ENCODE measurements at regions not wholly inside any gene's neighbourhood (a gene's known extent, or its start where the extent isn't known, plus 50 kb on each side); places are given as distances from the start of the nearest gene placed in this dataset.

GRCh38 chr1:22379566-22379965, 72.1 kb upstream of the ZBTB40 start:
- no peak overlapping the region for H3K27ac ChIP-seq (ENCODE audit: insufficient read depth, low read depth, low read length)
- FAIRE-seq: no peak
- no peaks in the 10 kb centered on the region for H3K79me2 ChIP-seq (ENCODE audit: control insufficient read depth, insufficient read depth, low read length)
- H3K9me1 ChIP-seq (replicated peaks; ENCODE audit: control insufficient read depth, extremely low read depth, insufficient read depth, low read length): no peaks in the 10 kb centered on the region
- H4K20me1 ChIP-seq (replicated peaks; ENCODE audit: control insufficient read depth, extremely low read depth, insufficient read depth, low read length): no peaks in the 10 kb centered on the region
- TF ChIP-seq EZH2 (IDR thresholded peaks at IDR 0.05; ENCODE audit: borderline replicate concordance, low read depth, low read length, severe bottlenecking) (no peak), FOS (IDR thresholded peaks at IDR 0.05; ENCODE audit: borderline replicate concordance, insufficient read depth, low read length) (no peak), POLR2AphosphoS5 (IDR thresholded peaks at IDR 0.05; ENCODE audit: insufficient read depth, low read depth, low read length) (no peak), GATA2 (IDR thresholded peaks at IDR 0.05; ENCODE audit: insufficient read depth, insufficient read length, low read depth, low read length) (no peak)
- TF ChIP-seq, protein P1, sequence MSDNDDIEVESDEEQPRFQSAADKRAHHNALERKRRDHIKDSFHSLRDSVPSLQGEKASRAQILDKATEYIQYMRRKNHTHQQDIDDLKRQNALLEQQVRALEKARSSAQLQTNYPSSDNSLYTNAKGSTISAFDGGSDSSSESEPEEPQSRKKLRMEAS (IDR thresholded peaks at IDR 0.05; ENCODE audit: insufficient read depth, insufficient read length): no peak
- TF ChIP-seq, protein P2, sequence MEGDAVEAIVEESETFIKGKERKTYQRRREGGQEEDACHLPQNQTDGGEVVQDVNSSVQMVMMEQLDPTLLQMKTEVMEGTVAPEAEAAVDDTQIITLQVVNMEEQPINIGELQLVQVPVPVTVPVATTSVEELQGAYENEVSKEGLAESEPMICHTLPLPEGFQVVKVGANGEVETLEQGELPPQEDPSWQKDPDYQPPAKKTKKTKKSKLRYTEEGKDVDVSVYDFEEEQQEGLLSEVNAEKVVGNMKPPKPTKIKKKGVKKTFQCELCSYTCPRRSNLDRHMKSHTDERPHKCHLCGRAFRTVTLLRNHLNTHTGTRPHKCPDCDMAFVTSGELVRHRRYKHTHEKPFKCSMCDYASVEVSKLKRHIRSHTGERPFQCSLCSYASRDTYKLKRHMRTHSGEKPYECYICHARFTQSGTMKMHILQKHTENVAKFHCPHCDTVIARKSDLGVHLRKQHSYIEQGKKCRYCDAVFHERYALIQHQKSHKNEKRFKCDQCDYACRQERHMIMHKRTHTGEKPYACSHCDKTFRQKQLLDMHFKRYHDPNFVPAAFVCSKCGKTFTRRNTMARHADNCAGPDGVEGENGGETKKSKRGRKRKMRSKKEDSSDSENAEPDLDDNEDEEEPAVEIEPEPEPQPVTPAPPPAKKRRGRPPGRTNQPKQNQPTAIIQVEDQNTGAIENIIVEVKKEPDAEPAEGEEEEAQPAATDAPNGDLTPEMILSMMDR (IDR thresholded peaks at IDR 0.05; ENCODE audit: extremely low read depth in 1 of 2, insufficient read depth in 1 of 2, low read depth in 1 of 2, low read length in 2 of 2): no peak
- POLR2A ChIA-PET: no interaction called here
- dilution Hi-C loops (cut with MboI; ENCODE audit: extremely low pct_ligation_motif_present, low sequenced_read_pairs) (no loop called here), intact Hi-C loops (cut with micrococcal nuclease) (no loop called here)
- peaks cover 4 to 6% of the 10 kb centered on the region in 2 experiments for H3K27me3 ChIP-seq (ENCODE audit: control insufficient read depth in 2 of 2, insufficient read depth in 2 of 2, low read length in 2 of 2)
- H3K4me1 ChIP-seq (ENCODE audit: control insufficient read depth, extremely low read depth, insufficient read depth, low read length): no peaks in the 10 kb centered on the region
- no peak overlapping the region for H2AFZ ChIP-seq (ENCODE audit: low read depth, low read length)
- no peak for DNase-seq (ENCODE audit: low read depth, low spot score)
- H3K4me3 ChIP-seq (replicated peaks in 1 of 3; ENCODE audit: insufficient read depth in 1 of 3, low read depth in 1 of 3, low read length in 3 of 3): no peak overlapping the region
- CTCF ChIA-PET: no interaction called here
- H3K9me3 ChIP-seq (replicated peaks; ENCODE audit: control insufficient read depth, insufficient read depth, low read length): no peaks in the 10 kb centered on the region
- no peak overlapping the region for H3K9ac ChIP-seq (replicated peaks; ENCODE audit: extremely low read depth, insufficient read depth, low read length)
- BruUV-seq (replicated peaks): no TSS peak
- no peak overlapping the region for H3K4me2 ChIP-seq (ENCODE audit: insufficient read depth, low read length)
- no peaks in the 10 kb centered on the region for H3K36me3 ChIP-seq (ENCODE audit: control insufficient read depth in 2 of 2, extremely low read depth in 1 of 2, insufficient read depth in 2 of 2, low read length in 2 of 2)

Data from endothelial cell of umbilical vein (primary cell).